ENCODE measurements at regions not wholly inside any gene's neighbourhood (a gene's known extent, or its start where the extent isn't known, plus 50 kb on each side); places are given as distances from the start of the nearest gene placed in this dataset.
"Not testable (repeated sequence)": the region's sequence is repeated elsewhere in the genome, so short reads cannot be mapped to it uniquely, and the experiment has no call there.

- H3K36me3 Mint-ChIP-seq, result peaks cover 0 to 4% of the 10 kb centered on the region in 2 donors
Measured at GRCh38 chr17:64771980-64772844, 110.1 kb upstream of the SMURF2 start.

DNA sequence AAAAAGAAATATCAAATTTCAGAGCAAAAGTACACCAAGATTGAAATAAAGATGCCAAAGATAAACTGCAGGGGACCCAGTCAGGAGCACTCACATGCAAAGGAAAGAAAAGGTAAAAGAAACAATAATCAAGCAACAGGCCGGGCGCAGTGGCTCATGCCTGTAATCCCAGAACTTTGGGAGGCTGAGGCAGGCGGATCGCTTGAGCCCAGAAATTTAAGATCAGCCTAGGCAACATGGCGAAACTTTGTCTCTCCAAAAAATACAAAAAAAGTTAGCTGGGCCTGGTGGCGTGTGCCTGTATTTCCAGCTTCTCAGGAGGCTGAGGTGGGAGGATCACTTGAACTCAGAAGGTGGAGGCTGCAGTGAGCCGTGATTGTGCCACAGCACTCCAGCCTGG lies 107.6 kb upstream of the SMURF2 start:
- Mint-ChIP-seq H3K4me1 (no peaks in the 10 kb centered on the region), H3K27ac (no peak overlapping the region)

More at GRCh38 chr17:64771980-64772844, 110.1 kb upstream of the SMURF2 start:
- no peak overlapping the region for H3K27ac Mint-ChIP-seq
- peaks cover 11 to 14% of the 10 kb centered on the region in 2 donors for H3K4me1 Mint-ChIP-seq
- ATAC-seq (replicated peaks) (no peak), DNase-seq (no peak)
- H3K27me3 Mint-ChIP-seq, result peaks cover 0 to 5% of the 10 kb centered on the region in 2 donors
- no peak overlapping the region for H3K4me3 Mint-ChIP-seq
- H3K9me3 Mint-ChIP-seq, result no peaks in the 10 kb centered on the region

GRCh38 chr17:64767269-64767997 lies 105.3 kb upstream of the SMURF2 start:
- Mint-ChIP-seq H3K36me3 (peaks cover 3 to 11% of the 10 kb centered on the region in 2 donors), H3K27ac (no peak overlapping the region), H3K27me3 (no peaks in the 10 kb centered on the region), H3K4me3 (no peak overlapping the region), H3K4me1 (no peaks in the 10 kb centered on the region), H3K9me3 (no peaks in the 10 kb centered on the region)
- DNase-seq (no peak), ATAC-seq (replicated peaks) (no peak)

More for the DNA sequence above, 107.6 kb upstream of the SMURF2 start:
- no peak for DNase-seq
- H3K4me3 Mint-ChIP-seq, result no peak overlapping the region
- peaks cover under 1 to 9% of the 10 kb centered on the region in 2 donors for H3K36me3 Mint-ChIP-seq
- ATAC-seq (replicated peaks), result no peak
- H3K9me3 Mint-ChIP-seq, result no peaks in the 10 kb centered on the region
- H3K27me3 Mint-ChIP-seq, result no peaks in the 10 kb centered on the region

DNA sequence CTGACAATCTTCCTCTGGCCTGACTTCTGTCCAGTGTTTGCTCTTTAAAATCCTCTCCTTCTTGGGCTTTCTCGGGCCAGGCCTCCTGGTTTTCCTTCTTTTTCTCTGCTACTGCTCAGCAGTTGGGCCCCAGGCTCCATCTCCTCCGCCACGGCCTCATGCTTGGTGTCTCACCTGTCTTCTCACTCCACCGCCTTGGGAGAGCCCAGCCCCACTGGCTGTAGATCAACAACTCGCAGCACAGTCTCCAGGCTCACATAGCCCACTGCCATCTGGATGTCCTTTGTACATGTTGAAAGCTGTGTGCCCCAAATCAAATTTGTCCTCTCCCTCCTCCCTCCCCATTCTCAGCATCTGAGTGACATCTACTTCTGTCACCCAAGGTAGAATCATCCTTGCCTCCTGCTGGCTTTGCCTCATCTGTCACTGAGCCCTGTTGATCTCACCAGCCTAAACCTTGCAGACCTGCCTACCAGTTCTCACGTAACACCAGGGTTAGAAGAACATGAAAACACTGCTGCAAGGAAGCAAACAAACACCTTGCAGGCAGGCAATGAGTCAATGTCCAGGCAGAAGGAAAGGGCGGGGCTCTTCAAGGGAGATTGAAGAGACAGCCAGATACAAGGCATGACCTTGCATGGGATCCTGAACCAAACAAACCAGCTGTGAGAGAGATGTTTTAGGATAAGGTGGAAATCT lies 103.2 kb upstream of the SMURF2 start:
- DNase-seq (no peak), ATAC-seq (replicated peaks) (no peak)
- Mint-ChIP-seq H3K27ac (no peak overlapping the region), H3K4me3 (no peak overlapping the region), H3K27me3 (no peaks in the 10 kb centered on the region), H3K36me3 (peaks cover 7 to 8% of the 10 kb centered on the region in 2 donors), H3K4me1 (no peaks in the 10 kb centered on the region), H3K9me3 (no peaks in the 10 kb centered on the region)

GRCh38 chr17:64750891-64751677 lies 89.0 kb upstream of the SMURF2 start:
- H3K27ac Mint-ChIP-seq, result no peak overlapping the region
- peaks cover 15 to 20% of the 10 kb centered on the region in 2 donors for H3K36me3 Mint-ChIP-seq
- H3K27me3 Mint-ChIP-seq, result no peaks in the 10 kb centered on the region
- no peak for ATAC-seq (replicated peaks)
- DNase-seq, result no peak
- H3K4me1 Mint-ChIP-seq, result no peaks in the 10 kb centered on the region
- H3K9me3 Mint-ChIP-seq, result no peaks in the 10 kb centered on the region
- no peak overlapping the region for H3K4me3 Mint-ChIP-seq

GRCh38 chr17:64750478-64750877 lies 88.4 kb upstream of the SMURF2 start:
- no peak for DNase-seq
- no peak for ATAC-seq (replicated peaks)
- Mint-ChIP-seq H3K9me3 (no peaks in the 10 kb centered on the region), H3K4me1 (no peaks in the 10 kb centered on the region), H3K27ac (no peak overlapping the region), H3K36me3 (peaks cover 12 to 18% of the 10 kb centered on the region in 2 donors), H3K4me3 (no peak overlapping the region), H3K27me3 (no peaks in the 10 kb centered on the region)

- Mint-ChIP-seq H3K4me3 (no peak overlapping the region), H3K9me3 (no peaks in the 10 kb centered on the region), H3K27me3 (no peaks in the 10 kb centered on the region), H3K27ac (no peak overlapping the region), H3K4me1 (no peaks in the 10 kb centered on the region), H3K36me3 (peaks cover 10 to 15% of the 10 kb centered on the region in 2 donors)
- no peak for DNase-seq
- ATAC-seq (replicated peaks), result no peak
Measured at GRCh38 chr17:64749306-64749705, 87.2 kb upstream of the SMURF2 start.

DNA sequence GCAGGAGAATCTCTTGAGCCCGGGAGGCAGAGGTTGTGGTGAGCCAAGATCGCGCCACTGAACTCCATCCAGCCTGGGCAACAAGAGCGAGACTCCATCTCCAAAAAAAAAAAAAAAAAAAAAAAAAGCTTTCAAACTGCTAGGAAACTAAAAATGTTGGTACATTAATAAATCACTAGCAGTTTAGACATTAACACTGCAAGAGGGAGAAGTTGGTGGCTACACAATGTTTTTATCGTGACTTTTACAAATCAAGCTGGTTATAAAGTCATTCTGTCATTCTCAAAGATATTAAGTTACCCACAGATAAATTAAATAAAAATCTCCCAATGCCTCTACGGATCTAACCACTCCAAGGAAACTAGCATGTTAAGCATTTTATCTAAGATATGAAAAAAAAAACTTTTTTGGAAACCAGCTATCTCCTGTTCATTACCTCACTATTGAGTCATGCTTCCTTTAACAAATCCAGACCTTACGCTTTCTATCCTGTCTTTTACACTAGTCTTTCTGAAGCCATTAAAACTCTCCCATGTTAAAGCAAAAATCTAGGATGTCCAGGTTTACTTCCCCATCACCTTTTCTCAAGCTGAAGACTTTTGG lies 85.9 kb upstream of the SMURF2 start:
- no peak overlapping the region for H3K27ac Mint-ChIP-seq
- H3K4me1 Mint-ChIP-seq, result no peaks in the 10 kb centered on the region
- DNase-seq (no peak), ATAC-seq (replicated peaks) (no peak)
- H3K27me3 Mint-ChIP-seq, result no peaks in the 10 kb centered on the region
- H3K36me3 Mint-ChIP-seq, result peaks cover 8 to 13% of the 10 kb centered on the region in 2 donors
- H3K9me3 Mint-ChIP-seq, result no peaks in the 10 kb centered on the region
- no peak overlapping the region for H3K4me3 Mint-ChIP-seq

DNA sequence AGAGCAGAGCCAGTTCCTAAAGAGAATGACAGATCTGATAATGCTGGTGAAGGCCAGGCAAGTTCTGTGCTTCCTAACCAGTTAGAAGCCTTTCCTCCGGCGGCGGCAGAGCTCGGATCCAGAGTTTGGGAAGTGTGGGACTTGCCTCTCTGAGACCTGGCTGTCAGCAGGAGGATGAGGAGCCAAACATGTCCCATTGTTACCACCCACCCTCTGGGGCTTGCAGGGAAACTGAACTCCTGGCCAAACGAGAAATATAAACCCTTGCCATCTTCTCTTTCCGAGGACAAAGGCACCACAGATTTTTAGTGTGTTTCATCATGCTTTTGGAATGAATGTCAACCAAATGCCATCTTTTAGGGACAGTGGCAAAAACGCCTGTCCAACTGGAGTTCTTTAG lies 80.2 kb upstream of the SMURF2 start:
- no peak overlapping the region for H3K27ac Mint-ChIP-seq
- no peaks in the 10 kb centered on the region for H3K9me3 Mint-ChIP-seq
- no peak for DNase-seq
- peaks cover 4 to 7% of the 10 kb centered on the region in 2 donors for H3K4me1 Mint-ChIP-seq
- no peak overlapping the region for H3K4me3 Mint-ChIP-seq
- no peak for ATAC-seq (replicated peaks)
- no peaks in the 10 kb centered on the region for H3K27me3 Mint-ChIP-seq
- H3K36me3 Mint-ChIP-seq, result no peaks in the 10 kb centered on the region

DNA sequence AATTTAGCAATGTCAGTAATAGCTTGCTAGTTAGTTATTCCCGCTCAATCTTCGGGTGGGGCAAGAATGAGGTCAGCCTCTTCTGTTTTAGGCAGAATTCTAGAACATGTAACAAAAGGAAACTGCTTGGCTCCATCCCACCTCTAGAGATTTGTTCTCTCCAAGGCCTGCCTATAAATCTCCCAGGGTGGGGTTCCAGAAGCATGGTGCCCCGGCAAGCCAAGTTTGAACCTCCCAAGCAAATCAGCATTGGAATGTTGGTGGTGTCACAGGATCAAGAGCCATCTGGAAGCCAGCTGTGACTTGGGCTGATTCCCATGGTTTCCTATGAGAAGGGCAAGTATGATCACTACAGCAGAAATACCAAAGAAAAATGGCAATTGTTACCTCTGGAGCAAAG lies 79.8 kb upstream of the SMURF2 start:
- H3K4me3 Mint-ChIP-seq; H3K27me3 Mint-ChIP-seq; H3K36me3 Mint-ChIP-seq; ATAC-seq (replicated peaks); DNase-seq; H3K9me3 Mint-ChIP-seq; H3K27ac Mint-ChIP-seq; H3K4me1 Mint-ChIP-seq: not testable (repeated sequence)

GRCh38 chr17:64741038-64741641 lies 79.0 kb upstream of the SMURF2 start:
- DNase-seq (peak; percentile 4), ATAC-seq (replicated peaks) (peak; percentile 44 to 50)
- Mint-ChIP-seq H3K9me3 (no peaks in the 10 kb centered on the region), H3K4me3 (no peak overlapping the region), H3K27me3 (no peaks in the 10 kb centered on the region), H3K27ac (peak overlapping the region; percentile 9), H3K4me1 (peaks cover 4 to 7% of the 10 kb centered on the region in 2 donors), H3K36me3 (no peaks in the 10 kb centered on the region)

DNA sequence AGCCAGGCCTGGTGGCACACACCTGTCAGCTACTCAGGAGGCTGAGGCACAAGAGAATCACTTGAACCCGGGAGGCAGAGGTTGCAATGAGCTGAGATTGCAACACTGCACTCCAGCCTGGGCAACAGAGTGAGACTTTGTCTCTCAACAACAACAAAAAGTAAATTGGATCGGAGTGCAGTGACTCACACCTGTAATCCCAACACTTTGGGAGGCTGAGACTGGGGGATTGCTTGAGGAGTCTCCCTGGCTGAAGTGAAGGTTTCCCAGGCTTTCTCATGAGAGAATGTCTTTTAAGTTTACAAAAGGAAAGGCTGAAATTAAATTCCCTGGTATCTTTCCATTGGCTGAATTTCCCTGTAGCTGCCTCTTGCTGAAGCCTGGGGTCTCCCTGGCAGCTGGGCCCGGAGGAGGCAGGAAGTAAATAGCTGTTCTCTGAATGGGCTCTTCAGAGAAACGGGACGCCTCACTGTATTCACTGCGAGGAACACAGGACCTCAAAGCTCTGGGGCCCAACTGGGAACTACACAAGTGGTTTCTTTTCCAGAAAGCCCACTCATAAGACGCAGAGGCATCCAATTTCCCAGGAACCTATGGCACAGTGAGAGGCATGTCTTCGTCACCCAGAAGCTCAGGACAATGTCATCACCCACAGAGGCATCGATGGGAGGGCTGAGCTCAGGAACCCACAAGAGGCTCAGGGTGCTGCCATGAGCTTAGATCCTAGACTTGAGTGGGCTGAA lies 77.4 kb upstream of the SMURF2 start:
- H3K27me3 Mint-ChIP-seq, result no peaks in the 10 kb centered on the region
- no peak overlapping the region for H3K4me3 Mint-ChIP-seq
- H3K4me1 Mint-ChIP-seq, result peaks cover 4 to 7% of the 10 kb centered on the region in 2 donors
- H3K9me3 Mint-ChIP-seq, result no peaks in the 10 kb centered on the region
- no peak for ATAC-seq (replicated peaks)
- no peak for DNase-seq
- H3K36me3 Mint-ChIP-seq, result no peaks in the 10 kb centered on the region
- no peak overlapping the region for H3K27ac Mint-ChIP-seq

Measured in stimulated activated naive B cell treated with anti-CD40 and anti-IgM and Interleukin-4, amounts not matched to agents 10 μg/mL and 1 μg/mL and 100 μg/mL, for 72 hours (primary cell).